Amniotic stem cell (primary cell): ENCODE measurements at regions not wholly inside any gene's neighbourhood (a gene's known extent, or its start where the extent isn't known, plus 50 kb on each side); places are given as distances from the start of the nearest gene placed in this dataset.

Source experiments
- DNase-seq: peaks from one replicate; lab custom pipeline; 2025; lab: John Stamatoyannopoulos, UW

GRCh38 chr6:10305790-10306415 is 109.0 kb downstream of the TFAP2A start:
- DNase-seq: no peak

GRCh38 chr6:10303608-10304506 is 111.0 kb downstream of the TFAP2A start:
- DNase-seq: no peak

DNA sequence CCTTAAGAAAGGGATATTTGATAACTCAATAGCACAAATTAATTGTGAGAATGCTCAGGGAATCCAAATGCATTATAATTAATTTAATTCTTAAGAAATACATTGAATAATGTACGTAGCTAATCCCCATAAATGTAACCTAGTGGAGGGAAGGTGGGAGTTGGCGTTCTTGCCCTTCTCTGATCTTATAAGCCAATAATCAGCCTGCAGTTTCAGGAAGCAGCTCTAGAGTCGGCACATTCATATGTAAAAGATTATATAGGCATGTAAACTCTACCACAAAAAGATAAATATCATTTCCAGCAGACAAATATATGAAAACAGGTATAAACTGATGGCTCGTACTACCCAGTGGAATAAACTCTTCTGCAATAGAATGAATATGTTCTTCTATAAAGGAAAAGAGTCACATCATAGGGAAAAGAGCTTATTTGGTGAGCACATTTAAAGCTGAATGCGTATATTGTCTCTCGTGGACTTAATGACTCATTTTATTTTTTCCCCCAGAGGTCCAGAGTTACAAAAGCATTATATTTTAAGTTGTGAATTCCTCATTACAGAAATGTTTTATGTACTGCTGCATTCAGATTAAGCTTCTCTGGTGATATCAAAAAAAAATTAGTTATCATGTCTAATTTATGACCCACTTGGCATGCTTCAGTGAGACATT is 112.2 kb downstream of the TFAP2A start:
- no peak for DNase-seq

- no peak for DNase-seq
Measured at GRCh38 chr6:10300071-10300470, 114.8 kb downstream of the TFAP2A start.

DNA sequence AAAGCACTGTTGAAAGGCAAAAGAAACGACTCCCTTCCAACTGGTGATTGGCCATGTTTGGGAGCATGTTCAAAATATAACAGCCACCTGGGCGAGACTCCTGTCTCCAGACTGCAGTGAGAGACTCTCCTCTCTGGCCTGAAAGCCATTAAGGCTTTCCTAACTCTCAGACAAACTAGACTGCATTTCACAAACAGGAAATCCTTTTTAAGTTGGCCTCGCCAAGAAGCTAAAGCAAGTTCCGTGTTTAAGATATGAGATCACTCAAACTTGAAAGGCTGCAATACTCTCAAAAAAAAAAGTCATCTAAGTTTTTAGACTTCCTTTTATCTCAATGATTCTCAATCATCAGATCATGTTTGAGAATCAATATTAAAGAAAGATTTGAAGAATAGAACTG is 117.0 kb downstream of the TFAP2A start:
- no peak for DNase-seq

DNA sequence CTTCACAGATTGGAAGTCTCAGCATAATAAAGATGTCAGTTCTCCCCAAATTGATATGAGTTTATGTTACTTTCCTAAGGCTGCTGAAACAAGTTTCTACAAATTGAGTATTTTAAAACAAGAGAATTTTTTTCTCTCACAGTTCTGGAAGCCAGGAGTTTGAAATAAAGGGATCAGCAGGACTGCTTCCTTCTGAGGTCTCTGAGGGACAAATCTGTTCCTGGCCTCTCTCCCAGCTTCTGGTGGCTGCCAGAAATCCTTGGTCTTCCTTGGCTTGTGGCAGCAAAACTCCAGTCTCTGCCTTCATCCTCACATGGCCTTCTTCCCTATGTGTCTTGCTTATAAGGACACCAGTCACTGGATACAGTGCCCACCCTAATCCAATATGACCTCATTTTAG is 136.1 kb downstream of the TFAP2A start:
- no peak for DNase-seq

- no peak for DNase-seq
Measured at GRCh38 chr6:10276660-10277287, 138.1 kb downstream of the TFAP2A start.

DNA sequence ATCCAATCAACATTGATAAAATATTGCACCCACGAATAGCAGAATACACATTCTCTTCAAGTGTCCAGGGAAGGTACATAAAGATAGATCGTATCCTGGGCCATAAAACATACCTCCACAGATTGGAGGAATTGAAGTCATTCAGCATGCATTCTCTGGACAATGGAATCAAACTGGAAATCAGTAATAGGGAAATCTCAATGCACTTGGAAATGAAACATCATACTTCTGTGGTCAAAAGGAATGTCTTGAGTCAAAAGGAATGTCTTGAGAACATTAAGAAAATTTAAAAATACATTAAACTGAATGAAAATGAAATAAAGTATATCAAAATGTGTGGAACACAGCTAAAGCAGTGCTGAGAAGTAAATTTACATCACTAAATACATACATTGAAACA is 138.8 kb downstream of the TFAP2A start:
- DNase-seq: peak; percentile 30

GRCh38 chr6:10272591-10272990 is 142.3 kb downstream of the TFAP2A start:
- DNase-seq: no peak

GRCh38 chr6:10271982-10272381 is 142.9 kb downstream of the TFAP2A start:
- DNase-seq: no peak

GRCh38 chr6:10269814-10270472 is 144.9 kb downstream of the TFAP2A start:
- peak; percentile 35 for DNase-seq

DNA sequence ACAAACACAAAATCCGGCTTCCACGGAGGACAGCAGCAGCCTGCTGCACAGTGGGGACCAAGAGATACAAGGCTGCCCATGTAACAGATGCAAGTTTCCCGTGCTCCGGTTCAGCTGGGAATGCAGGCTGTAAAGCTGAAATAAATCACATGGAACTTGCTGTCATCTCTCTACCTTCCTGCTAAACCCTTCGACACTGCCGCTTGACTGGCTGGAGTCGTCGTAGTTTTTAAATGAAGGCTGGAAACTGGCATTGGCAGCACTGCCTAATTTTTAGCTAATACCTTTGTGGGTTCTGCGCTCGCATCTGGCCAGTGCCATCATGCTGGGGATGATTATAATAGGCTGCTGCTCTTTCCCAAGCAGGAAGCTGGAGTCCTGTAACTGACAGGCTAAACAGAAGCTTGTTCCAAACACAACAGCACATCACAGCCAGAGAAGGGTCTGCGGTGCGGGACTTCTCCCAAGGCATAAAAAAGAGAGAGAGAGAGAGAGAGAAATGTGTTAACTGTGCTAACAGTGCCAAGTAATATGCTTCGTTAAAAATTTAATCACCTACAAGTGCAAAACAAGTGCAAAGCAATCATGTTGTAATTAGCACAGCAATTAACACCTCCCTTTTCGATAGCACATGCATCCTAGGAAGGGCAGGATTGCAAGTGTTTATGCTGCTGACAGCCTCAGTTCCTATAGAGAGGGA is 146.1 kb downstream of the TFAP2A start:
- no peak for DNase-seq

DNA sequence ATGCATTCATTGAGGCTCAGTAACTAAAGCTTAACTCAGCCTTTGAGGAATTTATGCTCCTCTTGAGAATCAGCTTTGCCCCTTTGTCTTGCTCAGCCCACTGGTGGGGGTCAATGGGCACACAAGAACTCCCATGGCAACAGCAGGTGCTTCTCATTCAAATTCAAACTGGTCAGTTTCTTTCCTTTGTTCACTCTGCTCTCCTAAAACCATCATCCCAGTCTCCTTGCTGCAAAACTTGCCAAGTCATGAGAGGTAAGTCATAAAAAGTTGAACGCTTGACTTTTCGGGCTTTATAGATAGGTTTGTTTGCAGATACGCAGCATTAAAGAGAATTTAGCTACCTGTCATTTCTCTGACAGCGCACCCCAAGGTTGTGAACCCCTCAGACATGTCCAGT is 146.8 kb downstream of the TFAP2A start:
- DNase-seq: no peak

DNA sequence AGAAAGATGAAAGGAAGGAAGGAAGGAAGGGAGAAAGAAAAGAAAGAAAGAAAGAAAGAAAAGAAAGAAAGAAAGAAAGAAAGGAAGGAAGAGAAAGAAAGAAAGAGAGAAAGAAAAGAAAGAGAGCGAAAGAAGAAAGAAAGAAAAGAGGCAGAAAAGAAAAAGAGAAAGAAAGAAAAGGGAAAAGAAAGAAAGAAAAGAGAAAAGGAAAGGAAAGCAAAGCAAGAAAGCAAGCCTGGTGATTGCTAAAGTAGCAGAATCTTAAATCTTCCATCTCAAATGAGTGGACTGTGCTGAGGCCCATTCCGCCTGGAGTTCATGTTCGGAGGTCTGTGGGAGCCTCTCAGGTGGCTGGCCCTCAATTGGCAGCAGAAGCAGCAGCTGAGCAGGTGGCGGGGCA is 148.4 kb downstream of the TFAP2A start:
- no peak for DNase-seq

DNA sequence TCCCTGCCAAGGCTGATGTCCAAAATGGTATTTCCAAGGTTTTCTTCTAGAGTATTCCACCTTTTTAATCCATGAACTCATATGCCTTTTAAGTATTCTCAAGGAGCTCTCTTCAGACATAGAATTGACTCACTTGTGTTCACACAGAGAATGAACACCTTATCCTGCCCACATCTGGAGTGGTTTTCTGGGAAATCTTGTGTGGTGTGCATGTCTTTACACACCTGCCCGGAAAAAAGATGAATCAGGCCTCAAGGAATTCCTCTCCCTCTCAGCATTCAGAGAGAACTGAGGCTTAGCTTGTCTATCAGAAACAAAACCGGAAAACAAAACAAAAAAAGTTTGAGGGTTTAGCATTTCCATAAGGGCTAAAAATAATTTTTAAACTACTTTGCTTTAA is 148.8 kb downstream of the TFAP2A start:
- no peak for DNase-seq

- DNase-seq: no peak
Measured at GRCh38 chr6:10262505-10262904, 152.4 kb downstream of the TFAP2A start.

- DNase-seq: no peak
Measured at GRCh38 chr6:10259671-10260070, 155.2 kb downstream of the TFAP2A start.

- DNase-seq: no peak
Measured at GRCh38 chr6:10258341-10258740, 156.5 kb downstream of the TFAP2A start.

- DNase-seq: no peak
Measured at GRCh38 chr6:10256113-10256690, 158.7 kb downstream of the TFAP2A start.

- DNase-seq: no peak
Measured at GRCh38 chr6:10250655-10251220, 164.1 kb downstream of the TFAP2A start.
